AG04449 (cell line): ENCODE measurements at regions not wholly inside any gene's neighbourhood (a gene's known extent, or its start where the extent isn't known, plus 50 kb on each side); places are given as distances from the start of the nearest gene placed in this dataset.

Source experiments
- CTCF ChIA-PET: fragments of 350-600 bp; formaldehyde crosslinking; extraction: SDS; loops from one replicate; lab custom pipeline; 2021; ENCODE audit warnings: antibody characterized with exemption; lab: Yijun Ruan, JAX
- POLR2A ChIA-PET: fragments of 400-600, 350-600 bp; formaldehyde crosslinking; extraction: SDS; loops from one replicate; lab custom pipeline; 2020; ENCODE audit warnings: antibody characterized with exemption, inconsistent platforms; lab: Yijun Ruan, JAX
- DNase-seq: peaks from one replicate; pipeline ENCODE4 v3.0.0-alpha.2; 2010; ENCODE audit warnings: low read depth, low spot score
- H3K4me3 ChIP-seq: 2 replicates; pipeline ENCODE4 v1.5.1; 2011; ENCODE audit warnings: low read depth, mild to moderate bottlenecking, control low read depth, low read length
- TF ChIP-seq, protein P1 (sequence below): IDR thresholded peaks from one replicate; pipeline ENCODE4 v1.5.1; 2011; ENCODE audit warnings: mild to moderate bottlenecking, moderate library complexity, low read length, control low read depth, inconsistent platforms; ENCODE audit not compliant: insufficient read depth; ENCODE audit errors: missing control alignments

DNA sequence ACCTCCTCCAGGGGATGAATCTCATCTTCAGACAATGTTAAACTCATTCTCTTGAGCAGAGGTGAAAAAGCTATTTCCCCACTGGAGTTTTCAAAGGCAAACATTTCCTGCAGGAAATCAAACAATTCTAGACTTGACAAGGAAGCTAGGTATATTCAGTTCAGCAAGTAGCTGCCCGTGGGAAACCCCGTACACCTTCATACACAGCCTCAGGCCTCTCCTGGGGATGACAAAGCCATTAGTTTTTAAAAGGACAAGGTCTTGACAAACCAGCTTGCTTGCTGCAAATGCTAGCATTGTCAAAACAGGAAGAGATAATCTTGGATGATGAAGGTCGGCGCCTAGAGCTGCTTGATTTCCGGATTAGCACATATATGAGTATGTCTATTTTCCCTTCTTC lies 1630.8 kb upstream of the TENM4 start:
- no peak overlapping the region for H3K4me3 ChIP-seq
- no peak for DNase-seq
- POLR2A ChIA-PET, result no interaction called here
- TF ChIP-seq, protein P1, sequence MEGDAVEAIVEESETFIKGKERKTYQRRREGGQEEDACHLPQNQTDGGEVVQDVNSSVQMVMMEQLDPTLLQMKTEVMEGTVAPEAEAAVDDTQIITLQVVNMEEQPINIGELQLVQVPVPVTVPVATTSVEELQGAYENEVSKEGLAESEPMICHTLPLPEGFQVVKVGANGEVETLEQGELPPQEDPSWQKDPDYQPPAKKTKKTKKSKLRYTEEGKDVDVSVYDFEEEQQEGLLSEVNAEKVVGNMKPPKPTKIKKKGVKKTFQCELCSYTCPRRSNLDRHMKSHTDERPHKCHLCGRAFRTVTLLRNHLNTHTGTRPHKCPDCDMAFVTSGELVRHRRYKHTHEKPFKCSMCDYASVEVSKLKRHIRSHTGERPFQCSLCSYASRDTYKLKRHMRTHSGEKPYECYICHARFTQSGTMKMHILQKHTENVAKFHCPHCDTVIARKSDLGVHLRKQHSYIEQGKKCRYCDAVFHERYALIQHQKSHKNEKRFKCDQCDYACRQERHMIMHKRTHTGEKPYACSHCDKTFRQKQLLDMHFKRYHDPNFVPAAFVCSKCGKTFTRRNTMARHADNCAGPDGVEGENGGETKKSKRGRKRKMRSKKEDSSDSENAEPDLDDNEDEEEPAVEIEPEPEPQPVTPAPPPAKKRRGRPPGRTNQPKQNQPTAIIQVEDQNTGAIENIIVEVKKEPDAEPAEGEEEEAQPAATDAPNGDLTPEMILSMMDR, result no peak
- CTCF ChIA-PET, result no interaction called here

DNA sequence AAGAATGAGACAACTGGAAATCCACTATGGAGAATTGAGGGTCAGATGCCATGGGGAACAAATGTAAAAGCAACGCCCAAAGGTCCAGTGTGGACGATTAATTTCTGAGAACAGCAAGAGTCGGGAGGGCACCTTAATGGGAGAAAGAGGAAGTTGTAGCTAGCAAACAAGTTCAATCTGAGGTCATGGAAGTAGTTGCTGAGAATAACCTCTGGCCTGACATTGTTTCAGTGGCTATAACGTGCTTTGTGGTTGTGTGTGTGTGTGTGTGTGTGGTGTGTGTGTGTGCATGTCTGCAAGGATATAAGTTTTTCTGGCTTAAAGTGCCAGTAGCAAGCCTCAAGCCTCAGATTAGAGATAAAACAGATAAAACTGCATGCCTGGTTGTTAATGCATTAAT lies 1630.1 kb upstream of the TENM4 start:
- CTCF ChIA-PET, result no interaction called here
- TF ChIP-seq, protein P1, result no peak
- DNase-seq, result no peak

DNA sequence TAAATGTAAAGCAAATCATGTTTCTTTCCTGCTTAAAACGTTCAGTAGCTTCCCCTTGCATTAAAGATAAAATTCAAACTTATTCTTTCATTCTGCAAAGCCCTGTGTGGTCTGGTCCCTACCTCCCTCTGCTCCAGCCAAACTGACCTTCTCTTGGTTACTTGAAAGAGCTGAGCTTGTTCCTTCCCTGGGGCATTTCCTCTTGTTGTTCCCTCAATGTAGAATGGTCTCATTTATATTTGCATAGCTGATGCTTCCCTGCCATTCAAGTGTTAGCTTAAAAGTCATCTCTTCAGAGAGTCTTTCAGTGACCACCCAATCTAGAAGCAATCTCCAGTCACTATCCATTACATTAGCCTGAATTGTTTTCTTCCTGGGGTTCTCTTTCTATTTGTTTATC lies 1618.5 kb upstream of the TENM4 start:
- TF ChIP-seq, protein P1, result no peak
- H3K4me3 ChIP-seq, result no peak overlapping the region
- no peak for DNase-seq
- CTCF ChIA-PET, result no interaction called here
- POLR2A ChIA-PET, result no interaction called here

More for the DNA sequence above, 1630.1 kb upstream of the TENM4 start:
- H3K4me3 ChIP-seq, result no peak overlapping the region
- POLR2A ChIA-PET, result no interaction called here

DNA sequence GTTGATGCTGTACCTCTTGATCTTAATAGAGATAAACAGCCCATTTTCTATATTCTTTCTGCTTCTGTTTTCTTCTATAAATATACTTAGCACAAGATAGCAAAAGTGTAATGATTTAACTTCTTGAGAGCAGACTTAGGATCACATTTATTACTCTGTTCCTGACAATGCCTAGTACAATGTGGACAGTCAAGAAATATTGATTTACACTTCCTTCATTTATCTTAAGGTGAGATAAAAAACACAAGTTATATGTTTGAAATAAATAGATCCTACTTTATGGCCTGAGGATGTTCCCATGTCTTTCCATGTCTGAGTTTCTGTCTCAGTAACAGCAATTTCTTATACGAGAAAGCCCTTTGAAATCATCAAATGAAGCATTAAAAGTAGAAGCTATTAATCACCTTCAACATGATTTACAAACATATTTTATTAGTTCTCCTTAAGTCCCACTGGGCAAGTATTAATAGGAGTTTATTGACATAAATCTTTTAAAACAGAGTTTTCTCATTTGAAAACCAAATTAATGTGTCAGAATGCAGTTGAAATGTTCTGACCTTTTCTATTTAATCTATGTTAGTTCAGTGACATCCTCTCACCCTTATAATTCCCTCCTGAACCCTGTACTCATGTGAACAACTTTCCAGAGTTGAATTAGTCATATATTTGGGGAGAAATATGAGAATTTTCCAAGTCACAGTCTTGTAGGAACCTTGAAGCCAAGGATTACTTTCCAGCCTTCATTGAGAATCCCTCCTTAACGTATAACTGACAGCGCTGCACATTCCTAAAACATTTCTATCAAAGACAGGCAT lies 1611.7 kb upstream of the TENM4 start:
- ChIA-PET POLR2A (no interaction called here), CTCF (no interaction called here)
- TF ChIP-seq, protein P1, result no peak
- H3K4me3 ChIP-seq, result no peak overlapping the region
- no peak for DNase-seq

DNA sequence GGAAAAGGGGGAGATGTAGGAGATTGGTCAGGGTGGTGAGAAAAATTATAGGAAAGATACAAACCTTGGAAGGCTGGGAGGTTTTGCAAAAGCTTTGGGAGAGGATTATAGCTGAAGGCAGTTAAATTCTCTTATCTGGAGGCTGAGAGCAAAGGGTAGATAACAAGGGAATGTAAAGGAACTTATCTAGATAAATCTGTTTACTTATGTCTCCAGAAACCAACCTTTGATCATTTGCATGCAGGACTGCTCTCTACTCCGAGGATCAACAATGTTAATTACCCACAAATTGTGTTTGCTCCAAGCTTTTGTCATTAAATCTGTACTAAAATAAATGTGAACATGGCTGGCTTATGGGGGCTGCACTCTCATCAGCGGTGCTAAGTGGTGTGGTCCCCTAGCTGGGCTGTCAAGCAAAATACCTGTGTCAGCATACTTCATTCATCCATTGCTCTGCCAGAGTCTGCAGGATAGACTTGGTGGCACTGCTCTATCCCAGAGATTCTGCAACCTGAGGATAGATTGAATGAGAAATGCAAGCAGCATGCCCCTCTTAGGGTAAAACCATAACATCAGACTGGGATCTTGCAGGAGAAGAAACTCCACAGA lies 1599.2 kb upstream of the TENM4 start:
- POLR2A ChIA-PET, result no interaction called here
- CTCF ChIA-PET, result no interaction called here
- no peak overlapping the region for H3K4me3 ChIP-seq
- TF ChIP-seq, protein P1, result no peak
- DNase-seq, result no peak

DNA sequence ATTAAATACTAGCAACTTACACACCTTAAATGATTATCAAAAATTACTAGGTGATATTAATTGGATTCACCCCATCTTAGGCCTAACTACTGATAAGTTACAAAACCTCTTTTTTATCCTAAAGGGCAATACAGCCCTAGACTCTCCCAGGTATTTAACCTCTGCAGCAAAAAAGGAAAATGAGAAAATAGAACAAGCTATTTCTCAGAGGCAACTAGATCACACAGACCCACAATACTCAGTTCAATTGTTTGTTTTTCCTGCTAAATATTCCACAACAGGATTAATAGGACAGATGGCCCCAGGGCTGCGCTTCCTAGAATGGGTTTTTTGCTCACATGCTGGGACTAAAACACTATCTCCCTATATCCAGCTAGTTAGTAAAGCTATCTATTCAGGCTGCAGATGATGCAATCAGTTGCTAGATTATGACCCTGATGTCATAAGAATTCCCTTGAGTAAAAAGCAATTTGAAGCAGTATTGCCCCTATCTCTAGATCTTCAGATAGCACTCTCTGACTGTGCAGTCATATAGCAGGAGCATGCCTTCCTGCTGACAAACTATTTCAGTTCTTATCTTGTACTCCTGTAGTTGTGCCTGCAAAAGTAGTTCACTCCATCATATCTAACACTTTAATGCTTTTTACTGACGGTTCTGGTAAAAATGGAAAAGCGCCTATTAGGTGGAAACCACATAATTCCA lies 1595.5 kb upstream of the TENM4 start:
- TF ChIP-seq, protein P1, result no peak
- DNase-seq, result no peak
- CTCF ChIA-PET, result no interaction called here
- H3K4me3 ChIP-seq, result no peak overlapping the region
- POLR2A ChIA-PET, result no interaction called here
